GM19328 (cell line): ENCODE measurements at regions not wholly inside any gene's neighbourhood (a gene's known extent, or its start where the extent isn't known, plus 50 kb on each side); places are given as distances from the start of the nearest gene placed in this dataset.

Source experiments
- ATAC-seq: cut with Tn5 transposase; IDR thresholded peaks from one replicate; pipeline ENCODE4 v1.9.1; 2021; ENCODE audit warnings: mild to moderate bottlenecking, moderate library complexity; ENCODE audit not compliant: unreplicated experiment

- no peak for ATAC-seq
Observed at GRCh38 chr13:21757763-21758162, 86.9 kb downstream of the FGF9 start.

DNA sequence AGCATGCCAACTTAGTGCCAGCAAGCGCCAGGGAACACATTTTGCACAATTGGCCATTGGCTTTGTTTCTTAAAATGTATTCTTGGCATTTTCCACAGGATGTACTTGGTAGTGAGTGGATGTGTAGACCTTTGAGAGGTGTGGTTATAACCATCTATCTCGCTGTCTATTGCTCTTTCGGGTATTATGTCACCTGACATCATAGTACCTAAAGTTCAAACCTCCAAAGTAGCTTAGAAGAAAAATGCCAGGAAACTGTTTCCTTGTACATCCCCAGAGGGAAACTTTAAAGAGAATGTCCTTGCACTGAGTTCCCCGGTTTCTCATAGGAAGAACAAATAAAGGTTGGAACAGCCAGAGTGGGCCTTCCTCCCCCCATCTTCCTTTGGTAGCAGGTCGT is 87.6 kb downstream of the FGF9 start:
- no peak for ATAC-seq

DNA sequence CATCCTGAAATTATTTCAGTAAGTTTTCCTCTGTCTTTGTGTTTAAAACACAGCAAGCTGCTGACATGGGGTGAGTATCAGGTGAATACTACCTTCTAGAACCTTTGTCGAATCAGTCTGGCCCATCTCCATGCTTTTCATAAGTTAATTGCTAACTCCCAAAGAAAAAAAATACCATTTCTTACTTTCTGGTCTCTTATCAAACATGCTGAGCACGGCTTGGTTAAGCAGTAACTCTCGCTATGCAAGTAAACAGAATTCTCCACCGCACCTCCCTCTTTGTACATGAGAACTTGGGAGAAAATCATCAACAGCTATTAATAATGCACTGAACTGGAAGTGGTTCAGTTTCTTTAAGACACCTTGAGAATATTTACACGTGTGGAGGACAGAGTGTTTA is 88.6 kb downstream of the FGF9 start:
- ATAC-seq: no peak

DNA sequence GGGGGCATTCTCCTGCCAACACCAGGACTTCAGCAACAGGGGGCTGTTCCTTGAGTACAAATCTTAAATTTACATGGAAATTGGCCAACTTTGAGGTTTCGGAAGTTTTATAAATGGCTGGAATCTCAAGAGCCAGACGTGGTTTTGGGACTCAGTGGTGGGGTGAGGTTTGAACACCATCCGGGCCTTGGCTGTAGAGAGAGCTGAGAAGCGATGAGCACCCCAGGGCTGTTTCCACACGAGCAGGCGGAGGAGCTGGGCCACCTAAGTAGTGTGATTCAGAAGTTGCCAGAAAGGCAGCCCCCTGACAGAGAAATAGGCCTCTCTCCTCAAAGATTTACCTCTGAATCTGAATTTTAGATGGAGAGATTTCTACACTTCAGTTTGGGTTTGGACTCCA is 89.0 kb downstream of the FGF9 start:
- no peak for ATAC-seq

GRCh38 chr13:21761770-21762169 is 90.9 kb downstream of the FGF9 start:
- no peak for ATAC-seq

GRCh38 chr13:21762512-21762911 is 91.6 kb downstream of the FGF9 start:
- ATAC-seq: no peak

- no peak for ATAC-seq
Observed at GRCh38 chr13:21767032-21767431, 96.2 kb downstream of the FGF9 start.

GRCh38 chr13:21771075-21771474 is 100.2 kb downstream of the FGF9 start:
- ATAC-seq: no peak

DNA sequence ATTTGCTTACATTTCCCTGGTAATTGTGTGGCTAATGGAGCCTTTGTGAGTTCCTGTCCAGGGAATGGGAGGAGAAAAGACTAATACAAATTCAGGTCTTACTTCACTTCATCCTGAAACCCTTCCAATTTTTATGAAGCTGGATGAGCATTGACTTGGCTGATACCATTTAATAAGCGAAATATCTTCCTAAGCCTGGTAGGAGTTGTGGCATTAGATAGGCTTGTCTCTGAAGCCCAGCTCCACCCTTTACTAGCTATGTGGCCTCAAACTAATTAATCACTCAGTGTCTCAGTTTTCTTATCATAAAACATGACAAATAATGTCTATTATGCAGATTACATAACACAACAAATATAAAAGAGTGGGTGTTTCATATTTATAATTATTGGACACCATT is 106.3 kb downstream of the FGF9 start:
- no peak for ATAC-seq

GRCh38 chr13:21777813-21778212 is 106.9 kb downstream of the FGF9 start:
- no peak for ATAC-seq

- no peak for ATAC-seq
Observed at GRCh38 chr13:21782736-21783135, 111.9 kb downstream of the FGF9 start.

DNA sequence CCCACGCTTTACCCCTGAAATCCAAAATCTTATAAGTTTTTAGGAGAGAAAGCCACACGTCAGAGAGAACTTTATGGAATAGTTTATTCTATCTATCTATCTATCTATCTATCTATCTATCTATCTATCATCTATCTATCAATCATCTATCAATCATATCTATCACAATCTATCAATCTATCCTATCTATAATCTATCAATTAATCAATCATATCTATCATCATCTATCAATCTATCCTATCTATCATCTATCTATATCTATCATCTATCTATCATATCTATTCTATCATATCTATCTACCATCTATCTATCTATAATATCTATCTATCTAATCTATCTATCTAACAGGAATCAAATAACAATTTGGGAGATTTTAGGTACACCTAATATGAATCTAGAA is 115.1 kb downstream of the FGF9 start:
- no peak for ATAC-seq

GRCh38 chr13:21796066-21796465 is 125.2 kb downstream of the FGF9 start:
- no peak for ATAC-seq

DNA sequence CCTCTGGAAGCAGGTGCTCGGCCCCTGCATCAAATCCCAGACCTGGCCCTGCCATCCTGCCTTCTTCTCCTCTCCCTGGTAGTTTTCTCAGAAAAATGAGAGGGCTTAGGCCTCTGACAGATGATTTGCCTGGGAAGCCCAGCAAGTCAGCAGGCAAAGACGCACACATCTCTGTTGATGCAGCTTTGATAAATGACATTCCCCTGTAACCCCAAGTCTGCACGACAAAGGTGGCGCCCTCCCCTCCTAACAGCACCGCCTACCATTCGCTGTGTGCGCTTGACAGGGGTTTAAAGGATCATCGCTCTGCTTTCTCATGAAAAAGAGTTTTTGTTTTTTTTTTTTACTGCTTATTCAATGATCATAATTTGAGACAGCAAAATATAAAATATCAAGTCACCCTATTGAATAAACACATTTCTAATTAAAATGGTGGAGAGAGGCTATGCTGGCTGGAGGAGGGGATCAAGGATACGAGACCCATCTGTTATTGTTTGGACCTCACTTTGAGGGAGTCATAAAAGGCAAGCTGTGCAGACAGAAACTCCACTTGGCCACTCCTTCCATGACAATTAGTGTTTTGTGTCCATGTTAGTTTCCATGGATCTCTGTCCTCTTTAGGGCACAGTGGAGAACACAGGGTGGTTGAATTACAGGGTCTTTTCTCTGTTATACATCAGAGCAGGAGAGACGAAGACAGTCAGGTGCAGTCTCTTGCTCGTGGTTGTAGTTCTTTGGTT is 126.1 kb downstream of the FGF9 start:
- no peak for ATAC-seq

DNA sequence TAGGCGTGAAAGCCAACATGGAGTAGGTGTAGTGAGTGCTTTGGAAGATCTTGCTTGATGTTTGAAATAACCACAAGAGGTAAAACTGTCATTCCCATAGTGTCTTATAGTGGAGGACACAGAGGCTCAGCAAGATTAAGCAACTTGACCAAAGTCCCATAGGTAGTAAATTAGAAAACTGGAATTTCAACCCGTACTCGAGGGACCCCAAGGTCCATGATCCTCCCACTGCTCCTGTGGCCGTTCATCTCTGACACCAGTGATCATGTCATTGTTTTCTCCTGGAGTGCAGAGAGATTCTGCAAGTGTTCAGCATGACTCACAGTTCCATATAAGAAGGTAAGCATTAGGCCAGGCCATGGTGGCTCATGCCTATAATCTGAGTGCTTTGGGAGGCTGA is 126.9 kb downstream of the FGF9 start:
- ATAC-seq: no peak

- no peak for ATAC-seq
Observed at GRCh38 chr13:21798181-21798580, 127.3 kb downstream of the FGF9 start.

GRCh38 chr13:21799671-21800070 is 128.8 kb downstream of the FGF9 start:
- ATAC-seq: no peak

GRCh38 chr13:21800837-21801616 is 130.2 kb downstream of the FGF9 start:
- ATAC-seq: no peak

DNA sequence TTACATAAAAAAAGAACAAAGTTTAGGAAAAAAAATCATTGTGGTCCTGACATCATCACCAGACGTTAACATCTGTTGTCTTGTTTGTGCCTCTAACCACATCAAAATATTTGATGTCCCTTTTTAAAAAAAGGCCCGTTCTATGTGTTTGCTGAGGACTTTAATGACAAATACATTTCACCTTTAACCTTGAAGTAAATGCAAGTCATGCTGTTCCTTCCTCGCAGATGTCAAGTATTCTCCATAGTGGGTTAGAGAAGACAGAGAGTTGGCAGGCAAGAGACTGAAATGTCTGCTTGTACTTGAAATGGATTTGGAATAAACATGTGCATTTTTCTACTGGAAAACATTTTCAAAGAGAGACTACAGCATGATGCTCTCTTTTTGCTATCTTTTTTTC is 134.9 kb downstream of the FGF9 start:
- no peak for ATAC-seq

GRCh38 chr13:21812192-21812626 is 141.3 kb downstream of the FGF9 start:
- ATAC-seq: no peak

DNA sequence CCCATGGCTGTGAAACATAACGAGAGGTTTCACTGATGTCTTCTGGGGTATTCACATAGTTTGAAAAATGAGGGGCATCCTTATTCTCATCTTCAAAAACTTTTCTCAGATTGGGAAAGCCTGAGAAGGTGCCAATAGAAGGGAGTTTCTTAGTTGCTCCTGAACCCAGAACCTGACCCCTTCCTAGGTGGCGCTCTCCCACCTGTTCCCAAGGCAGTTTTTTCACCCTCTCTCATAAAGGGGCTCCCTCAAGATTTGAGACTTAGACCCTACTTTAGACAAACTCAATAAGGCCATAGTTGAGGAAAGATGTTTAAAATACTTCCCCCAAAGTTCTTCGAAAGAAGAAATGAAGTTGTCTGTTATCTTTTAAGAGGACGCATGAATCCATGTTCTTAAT is 142.2 kb downstream of the FGF9 start:
- no peak for ATAC-seq

DNA sequence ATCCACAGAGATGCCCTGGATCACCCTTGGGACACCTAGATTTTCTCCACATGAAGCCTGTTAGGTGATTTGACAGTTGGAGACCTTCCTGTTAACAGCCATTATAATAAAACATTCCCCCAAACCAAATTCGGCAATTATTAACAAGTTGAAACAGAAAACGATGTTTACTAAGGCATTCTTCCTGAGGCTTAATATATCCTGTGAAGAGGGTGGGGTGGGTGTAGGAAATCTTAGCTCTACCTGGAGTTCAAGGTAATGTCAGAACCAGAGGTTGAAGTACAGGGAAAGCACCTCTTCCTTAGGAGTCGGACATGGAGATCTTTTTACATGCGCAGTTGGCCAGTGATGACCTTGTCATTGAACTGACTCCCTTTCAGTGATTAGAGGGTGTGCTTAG is 143.0 kb downstream of the FGF9 start:
- ATAC-seq: no peak
